ENCODE measurements at regions not wholly inside any gene's neighbourhood (a gene's known extent, or its start where the extent isn't known, plus 50 kb on each side); places are given as distances from the start of the nearest gene placed in this dataset.

DNA sequence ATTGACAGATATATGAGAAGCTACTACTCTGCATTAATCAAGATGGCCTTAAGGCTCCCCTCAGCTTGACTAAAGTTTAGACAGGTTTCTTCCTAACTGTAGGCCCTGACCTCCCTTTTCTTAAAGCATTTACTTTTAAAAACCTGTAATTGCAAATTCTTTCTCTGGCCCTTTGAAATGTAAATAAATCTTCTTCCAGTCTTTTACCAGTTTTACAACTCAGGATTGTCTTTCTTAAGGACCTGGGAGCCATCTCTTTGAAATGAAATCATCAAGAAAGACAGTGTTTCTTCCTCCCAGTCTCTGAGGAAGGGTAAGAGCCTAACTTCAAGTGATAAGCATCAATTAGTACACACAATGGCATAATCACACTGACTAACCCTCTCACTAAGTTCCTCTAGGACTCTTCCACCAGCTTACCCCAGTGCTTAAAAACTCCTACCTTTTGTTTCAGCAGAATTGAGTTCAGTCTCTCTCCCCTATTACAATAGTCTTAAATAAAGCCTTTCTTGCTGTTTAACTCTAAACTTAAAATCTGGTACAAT, 58.7 kb upstream of the CDH20 start:
- no peaks in the 10 kb centered on the region for H3K4me1 ChIP-seq (ENCODE audit: control insufficient read depth in 1 of 2, insufficient read depth in 2 of 2, low read length in 2 of 2)
- Mint-ChIP-seq H3K27ac (no peak overlapping the region), H3K4me3 (no peak overlapping the region), H3K36me3 (no peaks in the 10 kb centered on the region), H3K27me3 (ENCODE audit: low read depth in 3 of 3) (no peaks in the 10 kb centered on the region), H3K4me1 (no peaks in the 10 kb centered on the region), H3K9me3 (peaks cover 0 to 7% (median 0%) of the 10 kb centered on the region in 7 donors)
- no peaks in the 10 kb centered on the region for H3K27me3 ChIP-seq (ENCODE audit: control insufficient read depth in 2 of 2, insufficient read depth in 2 of 2, low read length in 2 of 2)
- no peaks in the 10 kb centered on the region for H3K9me3 ChIP-seq (replicated peaks in 1 of 2; ENCODE audit: control insufficient read depth in 1 of 2, insufficient read depth in 1 of 2, low read length in 2 of 2)
- H3K79me2 ChIP-seq (ENCODE audit: insufficient read depth, low read length) = no peaks in the 10 kb centered on the region
- H3K27ac ChIP-seq (ENCODE audit: low read depth in 1 of 2, low read length in 2 of 2) = no peak overlapping the region
- no peak overlapping the region for H3K4me2 ChIP-seq (replicated peaks; ENCODE audit: extremely low read depth, low read length, poor library complexity, severe bottlenecking)
- no peaks in the 10 kb centered on the region for H4K20me1 ChIP-seq (ENCODE audit: insufficient read depth, low read length)
- intact Hi-C loops (cut with micrococcal nuclease) = no loop called here
- H2AFZ ChIP-seq (ENCODE audit: insufficient read depth, low read depth, low read length, poor library complexity, severe bottlenecking) = no peak overlapping the region
- H3K36me3 ChIP-seq (replicated peaks in 1 of 2; ENCODE audit: control insufficient read depth in 1 of 2, insufficient read depth in 2 of 2, low read length in 2 of 2) = no peaks in the 10 kb centered on the region
- DNase-seq = no peak
- no peak overlapping the region for H3K4me3 ChIP-seq (replicated peaks in 1 of 3; ENCODE audit: low read depth in 2 of 3, low read length in 3 of 3)
- H3K9ac ChIP-seq (ENCODE audit: insufficient read depth, low read length, poor library complexity, severe bottlenecking) = no peak overlapping the region
- no peak for TF ChIP-seq CTCF (IDR thresholded peaks at IDR 0.05)

DNA sequence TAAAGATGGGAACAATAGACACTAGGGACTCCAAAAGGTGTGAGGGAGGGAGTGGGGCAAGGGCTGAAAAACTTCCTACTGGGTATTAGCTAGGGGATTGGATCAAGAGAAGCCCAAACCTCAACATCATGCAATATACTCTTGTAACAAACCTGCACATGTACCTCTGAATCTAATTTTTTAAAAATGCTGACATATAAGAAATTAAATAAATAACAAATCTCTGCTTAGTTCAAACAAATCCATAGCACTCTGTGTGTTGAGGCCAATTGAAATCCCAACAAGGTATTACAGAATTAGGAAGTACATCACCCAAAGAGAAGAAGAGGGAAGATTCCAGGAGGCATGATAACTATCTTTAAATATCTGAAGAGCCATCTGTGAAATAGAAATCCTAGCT, 55.4 kb upstream of the CDH20 start:
- no peak overlapping the region for H3K4me3 ChIP-seq (replicated peaks in 1 of 3; ENCODE audit: low read depth in 2 of 3, low read length in 3 of 3)
- no peak for TF ChIP-seq CTCF (IDR thresholded peaks at IDR 0.05)
- Mint-ChIP-seq H3K4me1 (no peaks in the 10 kb centered on the region), H3K27me3 (ENCODE audit: low read depth in 3 of 3) (no peaks in the 10 kb centered on the region), H3K9me3 (peaks cover 0 to 10% (median 5%) of the 10 kb centered on the region in 7 donors), H3K4me3 (no peak overlapping the region), H3K27ac (no peak overlapping the region), H3K36me3 (no peaks in the 10 kb centered on the region)
- no peaks in the 10 kb centered on the region for H4K20me1 ChIP-seq (ENCODE audit: insufficient read depth, low read length)
- no peaks in the 10 kb centered on the region for H3K27me3 ChIP-seq (ENCODE audit: control insufficient read depth in 2 of 2, insufficient read depth in 2 of 2, low read length in 2 of 2)
- H2AFZ ChIP-seq (ENCODE audit: insufficient read depth, low read depth, low read length, poor library complexity, severe bottlenecking) = no peak overlapping the region
- H3K36me3 ChIP-seq (replicated peaks in 1 of 2; ENCODE audit: control insufficient read depth in 1 of 2, insufficient read depth in 2 of 2, low read length in 2 of 2) = no peaks in the 10 kb centered on the region
- DNase-seq = no peak
- peaks cover 0 to under 1% of the 10 kb centered on the region in 2 donors for H3K9me3 ChIP-seq (replicated peaks in 1 of 2; ENCODE audit: control insufficient read depth in 1 of 2, insufficient read depth in 1 of 2, low read length in 2 of 2)
- no peaks in the 10 kb centered on the region for H3K4me1 ChIP-seq (ENCODE audit: control insufficient read depth in 1 of 2, insufficient read depth in 2 of 2, low read length in 2 of 2)
- H3K79me2 ChIP-seq (ENCODE audit: insufficient read depth, low read length) = no peaks in the 10 kb centered on the region
- H3K4me2 ChIP-seq (replicated peaks; ENCODE audit: extremely low read depth, low read length, poor library complexity, severe bottlenecking) = no peak overlapping the region
- H3K9ac ChIP-seq (ENCODE audit: insufficient read depth, low read length, poor library complexity, severe bottlenecking) = no peak overlapping the region
- no peak overlapping the region for H3K27ac ChIP-seq (ENCODE audit: low read depth in 1 of 2, low read length in 2 of 2)
- intact Hi-C loops (cut with micrococcal nuclease) = no loop called here
